Gastrocnemius medialis (tissue), 4 donors: ENCODE measurements at regions not wholly inside any gene's neighbourhood (a gene's known extent, or its start where the extent isn't known, plus 50 kb on each side); places are given as distances from the start of the nearest gene placed in this dataset.

ENCODE experiments used
- ATAC-seq, 2 donors: fragments of 150-250 bp; one replicate each; pipeline ENCODE4 v1.9.1; 2016
- DNase-seq, 2 donors: peaks; one replicate each; pipeline ENCODE4 v3.0.0-alpha.2; 2019
- H3K27ac ChIP-seq, 4 donors: fragments of 200-600 bp; sonication (generic); 1 replicate in 1 of 4; 2 replicates in 3 of 4; pipeline ENCODE4 v1.5.1; 2016 to 2018; ENCODE audit warnings: mild to moderate bottlenecking in 2 of 4, moderate library complexity in 1 of 4
- H3K27me3 ChIP-seq, 3 donors: fragments of 200-600 bp; sonication (generic) in 2 of 3; 1 replicate in 1 of 3; 2 replicates in 2 of 3; pipeline versions ENCODE4 v1.5.1 to v1.6.0; 2016 to 2019; ENCODE audit warnings: mild to moderate bottlenecking in 1 of 3, moderate library complexity in 1 of 3
- H3K36me3 ChIP-seq, 2 donors: fragments of 200-600 bp; sonication (generic) in 1 of 2; one replicate each; pipeline ENCODE4 v1.5.1; 2017 to 2018
- H3K4me1 ChIP-seq, 2 donors: fragments of 200-600 bp; sonication (generic) in 1 of 2; one replicate each; pipeline ENCODE4 v1.5.1; 2016 to 2017; ENCODE audit warnings: mild to moderate bottlenecking in 2 of 2
- H3K4me3 ChIP-seq, 4 donors: fragments of 200-600 bp; sonication (generic) in 3 of 4; 1 replicate in 1 of 4; 2 replicates in 3 of 4; pipeline ENCODE4 v1.5.1; 2016 to 2019; ENCODE audit warnings: mild to moderate bottlenecking in 2 of 4
- H3K9me3 ChIP-seq, 3 donors: fragments of 200-600 bp; sonication (generic) in 2 of 3; 1 replicate in 1 of 3; 2 replicates in 2 of 3; pipeline ENCODE4 v1.5.1; 2016 to 2019
- POLR2A ChIP-seq, 2 donors: fragments of 450-650 bp; IDR thresholded peaks; one replicate each; pipeline ENCODE4 v1.6.1; 2017; ENCODE audit warnings: antibody characterized with exemption in 2 of 2, mild to moderate bottlenecking in 2 of 2, moderate library complexity in 2 of 2
- in situ Hi-C, 4 donors: fragments of 200-750 bp; cut with MboI; loops; one replicate each; pipeline versions ENCODE4 v1.15.0 to v1.8.0; 2017; ENCODE audit warnings: low sequenced_read_pairs in 4 of 4
- intact Hi-C: fragments of 100-400 bp; cut with DNase I; formaldehyde crosslinking; loops from one replicate; pipeline ENCODE4 v1.15.1; 2023; ENCODE audit warnings: low total_unique reads
- TF ChIP-seq, protein P1 (sequence below), 5 experiments: fragments of 450-650 bp in 3 of 5; fragments of 200-600 bp in 2 of 5; sonication (generic) in 2 of 5; IDR thresholded peaks in 4 of 5; conservative IDR thresholded peaks in 1 of 5; 1 replicate in 4 of 5; 2 replicates in 1 of 5; pipeline ENCODE4 v1.5.1; 2016 to 2019; ENCODE audit warnings: antibody characterized with exemption in 5 of 5, mild to moderate bottlenecking in 3 of 5, moderate library complexity in 3 of 5

DNA sequence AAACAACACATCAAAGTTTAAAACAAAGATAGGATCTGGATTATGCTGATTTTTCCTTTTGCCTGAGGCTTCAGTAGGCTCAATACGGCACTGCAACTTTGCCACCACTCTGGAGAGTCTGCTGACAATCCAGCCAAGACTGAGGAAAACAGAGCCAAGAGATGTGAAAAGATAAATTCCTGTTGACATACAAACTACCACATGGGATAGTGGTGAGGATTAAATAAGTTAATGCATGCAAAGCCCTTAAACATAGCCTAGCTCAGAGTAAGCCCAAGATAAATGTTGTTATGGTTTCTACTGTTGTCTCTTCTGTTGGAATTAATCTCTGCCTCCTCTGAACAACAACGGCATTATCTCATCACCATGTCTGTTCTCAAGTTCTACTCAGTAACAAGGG is 245.9 kb upstream of the LMCD1 start:
- Histone ChIP-seq H3K27me3 (no peaks in the 10 kb centered on the region), H3K9me3 (peaks cover 0 to 1% (median 0%) of the 10 kb centered on the region in 3 donors), H3K27ac (no peak overlapping the region), H3K4me1 (peaks cover 3 to 11% of the 10 kb centered on the region in 2 donors), H3K36me3 (no peaks in the 10 kb centered on the region), H3K4me3 (no peak overlapping the region)
- DNase-seq (no peak), ATAC-seq (no peak)
- intact Hi-C loops, result no loop called here
- TF ChIP-seq POLR2A (IDR thresholded peaks at IDR 0.05), result no peak
- TF ChIP-seq, protein P1, sequence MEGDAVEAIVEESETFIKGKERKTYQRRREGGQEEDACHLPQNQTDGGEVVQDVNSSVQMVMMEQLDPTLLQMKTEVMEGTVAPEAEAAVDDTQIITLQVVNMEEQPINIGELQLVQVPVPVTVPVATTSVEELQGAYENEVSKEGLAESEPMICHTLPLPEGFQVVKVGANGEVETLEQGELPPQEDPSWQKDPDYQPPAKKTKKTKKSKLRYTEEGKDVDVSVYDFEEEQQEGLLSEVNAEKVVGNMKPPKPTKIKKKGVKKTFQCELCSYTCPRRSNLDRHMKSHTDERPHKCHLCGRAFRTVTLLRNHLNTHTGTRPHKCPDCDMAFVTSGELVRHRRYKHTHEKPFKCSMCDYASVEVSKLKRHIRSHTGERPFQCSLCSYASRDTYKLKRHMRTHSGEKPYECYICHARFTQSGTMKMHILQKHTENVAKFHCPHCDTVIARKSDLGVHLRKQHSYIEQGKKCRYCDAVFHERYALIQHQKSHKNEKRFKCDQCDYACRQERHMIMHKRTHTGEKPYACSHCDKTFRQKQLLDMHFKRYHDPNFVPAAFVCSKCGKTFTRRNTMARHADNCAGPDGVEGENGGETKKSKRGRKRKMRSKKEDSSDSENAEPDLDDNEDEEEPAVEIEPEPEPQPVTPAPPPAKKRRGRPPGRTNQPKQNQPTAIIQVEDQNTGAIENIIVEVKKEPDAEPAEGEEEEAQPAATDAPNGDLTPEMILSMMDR (IDR thresholded peaks at IDR 0.05 in 4 of 5, conservative IDR thresholded peaks at IDR 0.05 in 1 of 5), result no peak
- in situ Hi-C loops, result no loop called here

DNA sequence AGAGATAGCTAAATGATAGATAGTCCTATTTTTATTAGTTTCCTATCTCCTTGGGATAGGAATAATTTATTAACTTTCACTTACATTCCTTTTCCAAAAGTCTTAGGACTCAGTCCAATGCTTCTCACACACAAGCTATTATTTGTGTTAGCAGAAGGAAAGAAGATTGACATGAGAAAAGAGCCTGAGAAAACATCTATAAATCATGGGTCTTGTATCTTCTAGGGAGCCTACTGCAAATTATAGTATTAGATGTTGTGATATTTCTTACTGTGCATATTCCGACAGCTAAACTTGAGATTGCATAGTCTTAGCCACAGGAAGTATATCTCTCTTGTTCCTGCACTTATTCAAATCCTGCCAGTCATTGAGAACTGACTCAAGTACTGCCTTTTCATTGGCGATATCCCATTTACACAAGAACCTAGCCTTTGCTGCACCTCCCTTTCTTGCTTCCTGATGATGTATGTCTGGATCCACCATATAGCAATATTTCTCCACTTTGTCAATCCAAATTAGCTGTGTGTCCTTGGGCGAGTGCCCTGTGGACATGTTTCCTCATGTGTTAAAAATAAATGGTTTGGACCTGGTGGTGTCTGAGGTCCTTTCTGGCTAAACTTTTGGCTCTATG is 245.1 kb upstream of the LMCD1 start:
- Histone ChIP-seq H3K27ac (no peak overlapping the region), H3K4me1 (peaks cover 3 to 11% of the 10 kb centered on the region in 2 donors), H3K4me3 (no peak overlapping the region), H3K27me3 (no peaks in the 10 kb centered on the region), H3K9me3 (peaks cover 0 to 9% (median 0%) of the 10 kb centered on the region in 3 donors), H3K36me3 (no peaks in the 10 kb centered on the region)
- ATAC-seq, result peak in 1 of 2 donors; percentile 39
- no peak for DNase-seq
- intact Hi-C loops (no loop called here), in situ Hi-C loops (no loop called here)
- TF ChIP-seq, protein P1 (IDR thresholded peaks at IDR 0.05 in 4 of 5, conservative IDR thresholded peaks at IDR 0.05 in 1 of 5), result no peak
- TF ChIP-seq POLR2A (IDR thresholded peaks at IDR 0.05), result no peak

DNA sequence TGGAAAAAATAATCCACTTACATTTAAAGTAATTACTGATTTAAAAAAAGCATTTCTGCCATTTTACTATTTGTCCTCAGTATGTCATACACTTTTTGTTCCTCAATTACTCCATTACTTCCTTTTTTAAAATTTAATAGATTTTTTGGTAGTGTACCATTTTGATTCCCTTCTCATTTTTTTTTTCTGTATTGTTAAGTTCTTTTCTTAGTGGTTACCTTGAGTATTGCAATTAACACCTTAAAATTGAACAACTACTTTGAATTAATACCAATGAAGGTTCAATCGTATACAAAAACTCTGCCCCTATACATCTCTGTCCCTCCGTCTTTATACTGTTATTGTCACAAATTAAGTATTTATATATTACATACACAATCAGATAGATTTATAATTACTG is 240.6 kb upstream of the LMCD1 start:
- H3K9me3 ChIP-seq, result peaks cover 0 to 12% (median 0%) of the 10 kb centered on the region in 3 donors
- H3K27me3 ChIP-seq, result no peaks in the 10 kb centered on the region
- no peak overlapping the region for H3K27ac ChIP-seq
- intact Hi-C loops, result no loop called here
- H3K4me3 ChIP-seq, result no peak overlapping the region
- DNase-seq (no peak), ATAC-seq (no peak)
- H3K4me1 ChIP-seq, result peaks cover 3 to 11% of the 10 kb centered on the region in 2 donors
- in situ Hi-C loops, result no loop called here
- H3K36me3 ChIP-seq, result no peaks in the 10 kb centered on the region
- no peak for TF ChIP-seq POLR2A (IDR thresholded peaks at IDR 0.05)
- TF ChIP-seq, protein P1 (IDR thresholded peaks at IDR 0.05 in 4 of 5, conservative IDR thresholded peaks at IDR 0.05 in 1 of 5), result no peak

DNA sequence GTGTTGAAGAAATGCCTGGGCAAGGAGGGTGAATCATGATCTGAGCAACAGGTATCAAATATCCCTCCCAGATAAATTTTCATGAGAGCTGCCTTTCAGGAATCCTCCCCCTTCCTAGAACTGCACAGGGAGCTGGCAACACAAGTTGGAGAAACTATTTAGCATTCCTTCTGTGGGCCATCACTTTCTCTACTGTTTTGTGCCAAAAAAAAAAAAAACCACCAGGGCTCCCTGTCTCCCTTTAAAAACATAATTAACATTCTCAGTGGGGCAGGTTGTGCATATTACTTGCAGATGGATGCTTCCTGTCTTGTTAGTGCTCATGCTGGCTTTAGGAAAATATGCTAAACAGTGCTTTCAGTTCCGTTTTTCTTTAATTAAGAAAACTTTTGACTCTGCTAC is 234.9 kb upstream of the LMCD1 start:
- in situ Hi-C loops (no loop called here), intact Hi-C loops (no loop called here)
- H3K4me1 ChIP-seq, result peaks cover 0 to 5% of the 10 kb centered on the region in 2 donors
- no peak for TF ChIP-seq POLR2A (IDR thresholded peaks at IDR 0.05)
- TF ChIP-seq, protein P1 (IDR thresholded peaks at IDR 0.05 in 4 of 5, conservative IDR thresholded peaks at IDR 0.05 in 1 of 5), result no peak
- peak in 1 of 2 donors; percentile 81 for ATAC-seq
- H3K9me3 ChIP-seq, result peaks cover 0 to under 1% (median 0%) of the 10 kb centered on the region in 3 donors
- DNase-seq, result no peak
- H3K36me3 ChIP-seq, result no peaks in the 10 kb centered on the region
- H3K27ac ChIP-seq, result no peak overlapping the region
- H3K27me3 ChIP-seq, result no peaks in the 10 kb centered on the region
- H3K4me3 ChIP-seq, result no peak overlapping the region

DNA sequence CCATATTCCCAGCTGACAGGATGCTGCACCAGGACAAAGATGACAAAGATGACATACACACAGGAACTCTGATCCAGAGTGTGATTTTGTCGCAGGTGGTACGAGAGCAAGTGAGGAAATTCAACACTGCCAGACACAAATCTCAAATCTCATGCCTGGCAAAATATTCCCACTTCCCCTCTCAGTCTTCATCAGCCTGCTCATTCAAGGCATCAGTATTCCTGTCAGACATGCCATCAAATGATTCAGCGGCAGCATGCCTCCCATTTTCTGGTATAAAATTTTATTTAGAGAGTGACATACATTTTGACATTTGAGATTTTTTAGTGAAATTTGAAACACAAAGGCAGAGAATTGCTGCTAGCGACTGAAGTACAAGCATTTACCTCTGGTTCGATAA is 228.1 kb upstream of the LMCD1 start:
- Histone ChIP-seq H3K36me3 (no peaks in the 10 kb centered on the region), H3K4me3 (no peak overlapping the region), H3K4me1 (no peaks in the 10 kb centered on the region), H3K9me3 (no peaks in the 10 kb centered on the region), H3K27ac (no peak overlapping the region), H3K27me3 (no peaks in the 10 kb centered on the region)
- no peak for ATAC-seq
- TF ChIP-seq POLR2A (IDR thresholded peaks at IDR 0.05), result no peak
- TF ChIP-seq, protein P1 (IDR thresholded peaks at IDR 0.05 in 4 of 5, conservative IDR thresholded peaks at IDR 0.05 in 1 of 5), result no peak
- intact Hi-C loops (no loop called here), in situ Hi-C loops (no loop called here)
- DNase-seq, result no peak
